SK-N-SH treated with all-trans-retinoic acid at 6 μM for 48 hours (cell line): ENCODE measurements at regions not wholly inside any gene's neighbourhood (a gene's known extent, or its start where the extent isn't known, plus 50 kb on each side); places are given as distances from the start of the nearest gene placed in this dataset.

ENCODE experiments used
- ARNTL ChIP-seq: fragments of 450-650 bp; formaldehyde crosslinking; IDR thresholded peaks from 2 replicates; pipeline ENCODE4 v1.5.0; 2020; ENCODE audit warnings: low read depth, mild to moderate bottlenecking, moderate library complexity, borderline replicate concordance
- CSRNP3 ChIP-seq: fragments of 250-450 bp; sonication (Bioruptor Pico); IDR thresholded peaks from 2 replicates; pipeline ENCODE4 v1.5.1; 2021; ENCODE audit warnings: mild to moderate bottlenecking, moderate library complexity
- OSR1 ChIP-seq: fragments of 250-450 bp; sonication (Bioruptor Pico); IDR thresholded peaks from 2 replicates; pipeline ENCODE4 v1.8.0; 2022; ENCODE audit warnings: moderate library complexity, mild to moderate bottlenecking, inconsistent platforms

- TF ChIP-seq CSRNP3 (CRISPR knock-in tag) (no peak), ARNTL (CRISPR knock-in tag) (no peak), OSR1 (CRISPR knock-in tag) (no peak)
These were observed 1112.4 kb upstream of the CNTN5 start for GRCh38 chr11:97908354-97908753.
